ENCODE measurements at regions not wholly inside any gene's neighbourhood (a gene's known extent, or its start where the extent isn't known, plus 50 kb on each side); places are given as distances from the start of the nearest gene placed in this dataset.

- DNase-seq, result no peak
- ATAC-seq (ENCODE audit: low read depth), result no peak
- ChIA-PET CTCF (no interaction called here), POLR2A (no interaction called here)
- Mint-ChIP-seq H3K9me3 (peaks cover 4% of the 10 kb centered on the region), H3K4me1 (no peaks in the 10 kb centered on the region), H3K4me3 (no peak overlapping the region), H3K36me3 (ENCODE audit: low read depth) (no peaks in the 10 kb centered on the region), H3K27ac (no peak overlapping the region), H3K27me3 (no peaks in the 10 kb centered on the region)
- TF ChIP-seq CTCF (IDR thresholded peaks at IDR 0.05), result no peak
- intact Hi-C loops (cut with micrococcal nuclease), result no loop called here
Measured at GRCh38 chr5:16392718-16393117, 72.9 kb downstream of the ZNF622 start.

GRCh38 chr5:16391858-16392649 lies 73.5 kb downstream of the ZNF622 start:
- no peak for DNase-seq

GRCh38 chr5:16390825-16391224 lies 74.8 kb downstream of the ZNF622 start:
- ATAC-seq (ENCODE audit: low read depth) (no peak), DNase-seq (no peak)
- intact Hi-C loops (cut with micrococcal nuclease), result no loop called here
- ChIA-PET CTCF (no interaction called here), POLR2A (no interaction called here)
- H3K36me3 Mint-ChIP-seq (ENCODE audit: low read depth), result no peaks in the 10 kb centered on the region
- H3K27ac Mint-ChIP-seq, result no peak overlapping the region
- H3K9me3 Mint-ChIP-seq, result no peaks in the 10 kb centered on the region
- no peaks in the 10 kb centered on the region for H3K4me1 Mint-ChIP-seq
- TF ChIP-seq CTCF (IDR thresholded peaks at IDR 0.05), result no peak
- no peak overlapping the region for H3K4me3 Mint-ChIP-seq
- no peaks in the 10 kb centered on the region for H3K27me3 Mint-ChIP-seq

More at GRCh38 chr5:16391858-16392649, 73.5 kb downstream of the ZNF622 start:
- intact Hi-C loops (cut with micrococcal nuclease), result no loop called here
- ChIA-PET CTCF (no interaction called here), POLR2A (no interaction called here)
- ATAC-seq (ENCODE audit: low read depth), result no peak
- Mint-ChIP-seq H3K9me3 (peaks cover 4% of the 10 kb centered on the region), H3K27me3 (no peaks in the 10 kb centered on the region), H3K27ac (no peak overlapping the region), H3K4me3 (no peak overlapping the region), H3K36me3 (ENCODE audit: low read depth) (no peaks in the 10 kb centered on the region), H3K4me1 (no peaks in the 10 kb centered on the region)
- TF ChIP-seq CTCF (IDR thresholded peaks at IDR 0.05), result no peak

- Mint-ChIP-seq H3K4me3 (no peak overlapping the region), H3K27me3 (no peaks in the 10 kb centered on the region), H3K27ac (no peak overlapping the region), H3K9me3 (no peaks in the 10 kb centered on the region), H3K36me3 (ENCODE audit: low read depth) (no peaks in the 10 kb centered on the region), H3K4me1 (no peaks in the 10 kb centered on the region)
- intact Hi-C loops (cut with micrococcal nuclease), result no loop called here
- DNase-seq (no peak), ATAC-seq (ENCODE audit: low read depth) (no peak)
- TF ChIP-seq CTCF (IDR thresholded peaks at IDR 0.05), result no peak
- ChIA-PET POLR2A (no interaction called here), CTCF (no interaction called here)
Measured at GRCh38 chr5:16385516-16386090, 80.0 kb downstream of the ZNF622 start.

GRCh38 chr5:16384804-16385203 lies 80.8 kb downstream of the ZNF622 start:
- Mint-ChIP-seq H3K4me1 (no peaks in the 10 kb centered on the region), H3K9me3 (no peaks in the 10 kb centered on the region), H3K27ac (no peak overlapping the region), H3K27me3 (no peaks in the 10 kb centered on the region), H3K36me3 (ENCODE audit: low read depth) (no peaks in the 10 kb centered on the region), H3K4me3 (no peak overlapping the region)
- intact Hi-C loops (cut with micrococcal nuclease), result no loop called here
- ATAC-seq (ENCODE audit: low read depth) (no peak), DNase-seq (no peak)
- no peak for TF ChIP-seq CTCF (IDR thresholded peaks at IDR 0.05)
- CTCF ChIA-PET, result no interaction called here
- POLR2A ChIA-PET, result no interaction called here

All from activated B cell treated with CpG ODN at 0.5 μM for 24 hours (primary cell).